ENCODE measurements at regions not wholly inside any gene's neighbourhood (a gene's known extent, or its start where the extent isn't known, plus 50 kb on each side); places are given as distances from the start of the nearest gene placed in this dataset.
A peak's percentile ranks its signal among the peaks of the same experiment; 100 is the strongest.

GRCh38 chr1:222127096-222127495, 385.2 kb upstream of the DUSP10 start:
- Histone ChIP-seq H3K4me3 (ENCODE audit: insufficient read depth, low read length) (no peak overlapping the region), H3K4me2 (ENCODE audit: insufficient read depth, low read length) (no peak overlapping the region), H3K79me2 (ENCODE audit: insufficient read depth, low read length) (no peaks in the 10 kb centered on the region), H3K27me3 (ENCODE audit: insufficient read depth, low read length) (no peaks in the 10 kb centered on the region), H3K27ac (ENCODE audit: low read depth, low read length) (no peak overlapping the region), H2AFZ (ENCODE audit: low read length) (no peak overlapping the region), H3K36me3 (ENCODE audit: insufficient read depth, low read length) (no peaks in the 10 kb centered on the region), H3K9me3 (ENCODE audit: low read depth, low read length) (no peaks in the 10 kb centered on the region), H4K20me1 (ENCODE audit: insufficient read depth, low read length) (no peaks in the 10 kb centered on the region), H3K4me1 (ENCODE audit: insufficient read depth, low read length) (no peaks in the 10 kb centered on the region)
- no peak for DNase-seq (ENCODE audit: insufficient read length, low spot score, missing footprints)
- no peak for TF ChIP-seq CTCF (IDR thresholded peaks at IDR 0.05; ENCODE audit: extremely low read depth, low read depth, low read length)

GRCh38 chr1:222126052-222126451, 384.2 kb upstream of the DUSP10 start:
- Histone ChIP-seq H3K9me3 (ENCODE audit: low read depth, low read length) (no peaks in the 10 kb centered on the region), H3K4me1 (ENCODE audit: insufficient read depth, low read length) (no peaks in the 10 kb centered on the region), H3K27me3 (ENCODE audit: insufficient read depth, low read length) (no peaks in the 10 kb centered on the region), H3K27ac (ENCODE audit: low read depth, low read length) (no peak overlapping the region), H3K4me2 (ENCODE audit: insufficient read depth, low read length) (no peak overlapping the region), H4K20me1 (ENCODE audit: insufficient read depth, low read length) (no peaks in the 10 kb centered on the region), H3K4me3 (ENCODE audit: insufficient read depth, low read length) (no peak overlapping the region), H3K79me2 (ENCODE audit: insufficient read depth, low read length) (no peaks in the 10 kb centered on the region), H2AFZ (ENCODE audit: low read length) (no peak overlapping the region), H3K36me3 (ENCODE audit: insufficient read depth, low read length) (no peaks in the 10 kb centered on the region)
- TF ChIP-seq CTCF (IDR thresholded peaks at IDR 0.05; ENCODE audit: extremely low read depth, low read depth, low read length), result no peak
- no peak for DNase-seq (ENCODE audit: insufficient read length, low spot score, missing footprints)

GRCh38 chr1:222124602-222125001, 382.7 kb upstream of the DUSP10 start:
- TF ChIP-seq CTCF (IDR thresholded peaks at IDR 0.05; ENCODE audit: extremely low read depth, low read depth, low read length), result peak; percentile 54

GRCh38 chr1:222123111-222123510, 381.2 kb upstream of the DUSP10 start:
- H3K9me3 ChIP-seq (ENCODE audit: low read depth, low read length), result no peaks in the 10 kb centered on the region
- H2AFZ ChIP-seq (ENCODE audit: low read length), result no peak overlapping the region
- no peaks in the 10 kb centered on the region for H4K20me1 ChIP-seq (ENCODE audit: insufficient read depth, low read length)
- no peak overlapping the region for H3K4me3 ChIP-seq (ENCODE audit: insufficient read depth, low read length)
- DNase-seq (ENCODE audit: insufficient read length, low spot score, missing footprints), result no peak
- H3K27ac ChIP-seq (ENCODE audit: low read depth, low read length), result no peak overlapping the region
- no peaks in the 10 kb centered on the region for H3K36me3 ChIP-seq (ENCODE audit: insufficient read depth, low read length)
- no peaks in the 10 kb centered on the region for H3K4me1 ChIP-seq (ENCODE audit: insufficient read depth, low read length)
- H3K4me2 ChIP-seq (ENCODE audit: insufficient read depth, low read length), result no peak overlapping the region
- H3K27me3 ChIP-seq (ENCODE audit: insufficient read depth, low read length), result no peaks in the 10 kb centered on the region
- TF ChIP-seq CTCF (IDR thresholded peaks at IDR 0.05; ENCODE audit: extremely low read depth, low read depth, low read length), result no peak
- H3K79me2 ChIP-seq (ENCODE audit: insufficient read depth, low read length), result no peaks in the 10 kb centered on the region

More at GRCh38 chr1:222124602-222125001, 382.7 kb upstream of the DUSP10 start:
- Histone ChIP-seq H3K36me3 (ENCODE audit: insufficient read depth, low read length) (no peaks in the 10 kb centered on the region), H4K20me1 (ENCODE audit: insufficient read depth, low read length) (no peaks in the 10 kb centered on the region), H2AFZ (ENCODE audit: low read length) (no peak overlapping the region), H3K9me3 (ENCODE audit: low read depth, low read length) (no peaks in the 10 kb centered on the region), H3K79me2 (ENCODE audit: insufficient read depth, low read length) (no peaks in the 10 kb centered on the region), H3K27me3 (ENCODE audit: insufficient read depth, low read length) (no peaks in the 10 kb centered on the region), H3K4me1 (ENCODE audit: insufficient read depth, low read length) (no peaks in the 10 kb centered on the region), H3K4me3 (ENCODE audit: insufficient read depth, low read length) (no peak overlapping the region), H3K27ac (ENCODE audit: low read depth, low read length) (no peak overlapping the region), H3K4me2 (ENCODE audit: insufficient read depth, low read length) (no peak overlapping the region)
- DNase-seq (ENCODE audit: insufficient read length, low spot score, missing footprints), result no peak
